SHP77 treated with DMSO at 0.1 percent for 48 hours (cell line): ENCODE measurements at regions not wholly inside any gene's neighbourhood (a gene's known extent, or its start where the extent isn't known, plus 50 kb on each side); places are given as distances from the start of the nearest gene placed in this dataset.
"Not testable (repeated sequence)": the region's sequence is repeated elsewhere in the genome, so short reads cannot be mapped to it uniquely, and the experiment has no call there.

Source experiments
- DNase-seq: peaks from one replicate; lab custom pipeline; 2025; lab: John Stamatoyannopoulos, UW

DNA sequence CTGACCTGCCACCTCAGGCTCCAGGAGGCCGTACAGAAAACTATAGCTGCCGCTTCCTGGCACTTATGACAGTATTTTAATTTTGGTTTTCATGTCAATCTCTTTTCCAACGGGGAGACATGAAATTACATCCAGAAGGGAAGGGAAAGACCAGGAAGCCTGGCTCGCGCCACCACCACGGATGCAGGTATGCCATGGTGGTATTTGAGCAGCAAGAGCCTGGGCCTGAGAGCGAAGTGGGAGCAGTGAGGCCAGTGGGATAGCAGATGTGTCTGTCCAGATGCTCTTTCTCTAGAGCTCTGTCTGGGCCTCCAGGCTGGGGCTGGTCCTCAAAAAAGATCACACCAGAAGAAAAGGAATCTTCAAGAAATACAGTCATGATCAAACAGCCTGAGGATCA, 82.5 kb upstream of the CPEB2 start:
- no peak for DNase-seq

DNA sequence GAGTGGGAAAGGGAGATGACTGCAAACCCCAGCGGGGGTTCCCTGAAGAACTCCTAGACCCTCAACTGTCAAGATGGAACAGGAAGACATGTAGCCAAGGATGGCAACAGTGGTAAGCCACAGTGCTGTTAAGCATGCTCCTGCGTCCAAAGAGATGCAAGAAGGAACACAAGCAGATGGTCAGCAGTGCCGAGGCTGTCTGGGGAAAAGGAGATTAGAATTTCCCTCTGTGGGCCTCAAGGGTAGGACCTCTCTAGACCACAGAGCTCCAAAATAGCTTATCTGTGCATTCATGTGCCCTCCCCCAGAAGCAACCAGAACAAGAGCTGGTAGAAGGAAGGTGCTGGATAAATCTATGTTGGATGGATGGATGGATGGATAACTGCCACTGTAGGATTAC, 82.0 kb upstream of the CPEB2 start:
- no peak for DNase-seq

DNA sequence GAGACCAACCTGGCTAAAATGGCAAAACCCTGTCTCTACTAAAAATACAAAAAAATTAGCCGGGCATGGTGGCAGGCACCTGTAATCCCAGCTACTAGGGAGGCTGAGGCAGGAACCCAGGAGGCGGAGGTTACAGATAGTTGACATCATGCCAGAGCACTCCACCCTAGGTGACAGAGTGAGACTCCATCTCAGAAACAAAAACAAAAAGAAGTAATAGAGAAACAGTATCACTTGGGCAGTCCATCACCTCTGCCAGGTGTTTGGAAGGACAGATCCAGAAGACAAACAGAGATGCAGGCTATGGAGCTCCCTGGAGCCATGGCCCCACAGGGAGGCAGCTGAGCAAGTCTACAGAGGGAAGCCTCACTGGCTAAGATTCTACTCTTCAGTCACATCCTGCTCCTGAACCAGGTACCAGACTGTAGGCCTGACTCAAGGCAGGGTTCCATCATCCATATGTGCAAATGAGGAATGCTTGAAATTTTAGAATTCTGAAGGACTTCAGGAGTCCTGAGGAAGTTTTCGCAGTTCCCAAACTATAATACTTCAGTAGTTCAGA, 81.4 kb upstream of the CPEB2 start:
- no peak for DNase-seq

DNA sequence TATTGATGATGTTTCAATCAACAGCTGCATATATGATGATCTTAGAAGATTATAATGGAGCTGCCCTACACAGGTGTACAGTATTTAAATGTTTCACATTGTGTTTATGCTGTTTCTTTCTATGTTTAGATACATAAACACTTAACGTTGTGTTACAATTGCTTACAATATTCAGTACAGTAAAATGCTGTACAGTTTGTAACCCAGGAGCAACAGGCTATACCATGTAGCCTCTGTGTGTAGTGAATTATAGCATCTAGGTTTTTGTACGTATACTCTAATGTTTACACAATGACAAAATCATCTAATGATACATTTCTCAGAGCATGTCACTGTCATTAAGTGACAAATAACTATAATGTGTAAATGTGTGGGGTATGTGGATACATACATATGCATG, 80.5 kb upstream of the CPEB2 start:
- DNase-seq = not testable (repeated sequence)

DNA sequence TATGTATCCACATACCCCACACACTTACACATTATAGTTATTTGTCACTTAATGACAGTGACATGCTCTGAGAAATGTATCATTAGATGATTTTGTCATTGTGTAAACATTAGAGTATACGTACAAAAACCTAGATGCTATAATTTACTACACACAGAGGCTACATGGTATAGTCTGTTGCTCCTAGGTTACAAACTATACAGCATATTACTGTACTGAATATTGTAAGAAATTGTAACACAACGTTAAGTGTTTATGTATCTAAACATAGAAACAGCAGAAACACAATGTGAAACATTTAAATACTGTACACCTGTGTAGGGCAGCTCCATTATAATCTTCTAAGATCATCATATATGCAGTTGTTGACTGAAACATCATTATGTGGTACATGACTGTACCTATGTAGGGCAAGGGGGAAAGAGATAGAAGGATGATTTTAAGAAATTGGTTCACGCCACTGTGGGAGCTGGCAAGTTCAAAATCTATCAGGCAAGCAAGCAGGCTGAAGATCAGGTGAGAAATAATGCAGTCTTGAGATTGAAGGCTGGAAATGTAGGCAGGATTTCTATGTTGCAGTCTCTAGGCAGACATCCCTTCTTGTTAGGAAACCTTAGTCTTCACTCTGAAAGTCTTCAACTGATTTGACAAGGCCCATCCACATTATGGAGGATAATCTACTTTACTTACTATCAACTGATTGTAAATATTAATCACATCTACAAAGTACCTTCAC, 78.0 kb upstream of the CPEB2 start:
- no peak for DNase-seq

GRCh38 chr4:14924812-14925344, 77.4 kb upstream of the CPEB2 start:
- DNase-seq = no peak

DNA sequence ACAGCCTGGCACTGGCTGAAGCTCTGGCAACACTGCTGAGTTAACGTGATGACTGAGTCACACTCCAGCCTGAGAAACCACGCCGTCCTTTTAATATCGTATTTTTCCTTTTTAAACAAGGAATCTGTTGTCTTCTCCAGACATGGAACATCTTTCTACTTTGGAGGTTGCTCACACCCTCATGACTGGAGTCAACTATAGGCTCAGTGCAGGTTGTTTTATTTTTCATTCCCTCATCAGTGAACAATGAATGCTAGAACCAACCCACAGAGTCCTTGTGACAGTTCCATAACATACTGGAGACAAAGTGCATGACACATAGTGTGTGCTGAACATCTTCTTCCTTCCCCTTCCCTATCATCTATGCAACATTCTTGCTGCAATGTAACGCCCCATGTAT, 76.8 kb upstream of the CPEB2 start:
- no peak for DNase-seq

DNA sequence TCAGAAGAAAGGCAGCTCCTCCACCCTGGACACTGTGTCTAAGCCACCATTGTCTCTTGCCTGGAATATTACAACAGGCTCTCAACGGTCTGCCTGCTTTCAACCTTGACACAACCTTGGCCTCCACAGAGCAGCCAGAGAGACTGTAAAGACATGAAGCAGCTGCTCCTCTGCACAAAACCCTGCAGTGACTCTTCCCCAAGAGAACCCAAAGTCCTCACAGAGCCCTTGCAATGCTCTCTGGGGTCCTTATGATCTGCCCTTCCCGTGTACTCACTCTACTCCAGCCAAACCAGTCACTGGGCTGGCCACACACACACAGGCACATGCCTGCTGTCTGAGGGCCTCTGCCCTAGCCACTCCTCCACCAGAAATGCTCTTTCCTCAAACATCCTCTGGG, 75.9 kb upstream of the CPEB2 start:
- no peak for DNase-seq

- no peak for DNase-seq
Measured at GRCh38 chr4:14928035-14928434, 74.2 kb upstream of the CPEB2 start.

DNA sequence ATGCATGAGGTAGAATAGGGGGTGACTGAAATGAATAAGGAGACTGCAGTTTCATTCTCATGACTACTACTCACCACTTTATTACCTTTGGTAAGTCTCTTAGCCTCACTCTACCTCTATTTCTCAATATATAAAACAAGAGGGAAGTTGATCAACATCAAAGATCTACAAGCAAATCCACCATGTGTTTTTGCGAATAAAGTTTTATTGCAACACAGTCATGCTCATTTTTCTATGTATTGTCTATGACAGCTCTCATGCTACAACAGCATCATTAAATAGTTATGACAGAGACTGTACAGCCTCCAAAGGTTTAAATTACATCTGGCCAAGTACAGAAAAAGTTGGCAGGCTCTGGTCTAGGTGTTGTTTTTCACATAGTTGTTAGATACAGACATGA, 72.6 kb upstream of the CPEB2 start:
- no peak for DNase-seq

DNA sequence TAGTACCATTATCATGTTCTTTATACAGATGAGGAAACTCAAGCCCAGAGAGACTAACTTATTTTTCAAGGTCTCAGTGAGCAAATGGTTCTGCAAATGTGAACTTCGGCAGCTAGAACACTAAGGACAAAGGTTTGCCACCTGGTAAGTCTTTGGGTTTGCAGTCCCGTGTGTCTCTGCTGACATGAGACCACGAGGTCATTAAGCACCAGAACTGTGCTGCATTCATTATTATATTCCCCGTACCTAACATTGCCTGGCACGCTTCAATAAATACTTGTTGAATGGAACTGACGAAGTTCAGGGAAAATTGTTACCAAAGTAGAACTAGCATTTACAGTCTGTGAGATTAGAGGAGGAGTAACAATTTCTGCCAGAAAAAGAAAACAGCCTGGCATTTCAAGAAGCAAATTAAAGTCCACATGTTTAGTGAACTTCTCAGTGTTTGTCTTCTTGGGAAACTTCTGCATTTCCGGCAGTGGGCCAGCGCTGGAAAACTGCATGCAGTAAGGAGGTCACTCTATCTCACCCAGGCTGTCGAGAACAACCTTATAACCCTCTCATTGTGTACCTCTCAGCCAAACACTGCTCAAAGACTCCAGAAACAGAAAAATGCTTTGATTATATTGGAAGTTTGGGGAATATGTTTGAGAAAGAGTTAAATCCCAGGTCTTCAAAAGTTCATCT, 67.4 kb upstream of the CPEB2 start:
- no peak for DNase-seq

- no peak for DNase-seq
Measured at GRCh38 chr4:14943749-14944148, 58.5 kb upstream of the CPEB2 start.

DNA sequence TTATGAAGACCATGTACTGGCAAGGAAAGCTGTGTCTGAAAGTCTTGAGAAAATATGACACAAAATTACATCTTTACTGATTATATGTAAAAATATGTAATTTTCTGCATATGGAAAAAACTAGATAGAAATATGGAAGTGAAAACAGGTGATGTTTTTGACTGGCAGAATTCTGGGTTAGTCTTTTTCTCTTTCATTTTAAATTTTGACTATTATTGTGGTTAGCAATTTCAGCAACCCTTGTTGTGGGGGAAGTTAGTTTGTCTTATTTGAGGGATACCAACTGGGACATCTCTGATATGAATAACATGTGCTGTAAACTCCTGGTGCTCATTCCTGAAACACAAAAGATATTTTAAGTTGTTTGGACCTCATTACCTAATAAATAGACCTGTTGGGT, 49.9 kb upstream of the CPEB2 start:
- no peak for DNase-seq
